ENCODE measurements at regions not wholly inside any gene's neighbourhood (a gene's known extent, or its start where the extent isn't known, plus 50 kb on each side); places are given as distances from the start of the nearest gene placed in this dataset.
A peak's percentile ranks its signal among the peaks of the same experiment; 100 is the strongest.
"Not testable (repeated sequence)": the region's sequence is repeated elsewhere in the genome, so short reads cannot be mapped to it uniquely, and the experiment has no call there.

DNA sequence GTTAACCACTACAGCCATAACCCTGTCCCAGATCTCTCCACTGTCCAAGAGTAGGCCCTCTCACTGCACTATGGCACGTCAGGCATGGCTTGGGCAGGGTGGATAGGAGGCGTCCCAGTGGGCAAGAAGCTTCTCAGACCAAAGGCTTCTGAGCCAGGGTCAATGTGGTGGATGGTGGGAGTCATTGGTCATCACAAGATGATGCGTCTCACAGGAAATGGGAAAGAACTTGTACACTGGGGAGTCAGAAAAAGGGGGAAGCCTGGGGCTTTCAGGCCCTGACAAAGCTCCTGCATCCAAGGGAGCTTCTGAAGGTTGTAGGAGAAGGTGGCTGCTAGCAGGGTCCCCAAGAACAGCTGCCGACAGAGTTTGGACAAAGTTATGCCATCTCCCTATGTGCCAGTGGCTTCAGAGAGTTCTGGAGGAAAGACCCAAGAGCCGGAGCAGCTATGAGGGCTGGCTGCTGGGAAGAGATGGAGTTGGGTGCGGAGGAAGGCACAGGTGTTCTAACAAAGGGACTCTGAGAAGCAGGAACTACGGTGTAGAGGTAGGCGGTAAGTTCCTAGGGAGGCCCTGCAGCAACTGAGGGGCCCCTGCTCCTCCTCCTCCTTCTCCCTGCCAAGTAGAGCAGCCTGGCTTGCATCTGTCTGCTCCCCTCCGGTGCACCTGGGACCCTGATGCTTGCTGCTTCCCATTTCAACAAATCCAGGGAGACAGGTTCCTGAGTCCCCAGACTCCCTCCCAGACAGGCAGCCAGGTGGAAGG, 81.1 kb downstream of the ARL6IP4 start:
- DNase-seq (ENCODE audit: low spot score) = peak; percentile 38

DNA sequence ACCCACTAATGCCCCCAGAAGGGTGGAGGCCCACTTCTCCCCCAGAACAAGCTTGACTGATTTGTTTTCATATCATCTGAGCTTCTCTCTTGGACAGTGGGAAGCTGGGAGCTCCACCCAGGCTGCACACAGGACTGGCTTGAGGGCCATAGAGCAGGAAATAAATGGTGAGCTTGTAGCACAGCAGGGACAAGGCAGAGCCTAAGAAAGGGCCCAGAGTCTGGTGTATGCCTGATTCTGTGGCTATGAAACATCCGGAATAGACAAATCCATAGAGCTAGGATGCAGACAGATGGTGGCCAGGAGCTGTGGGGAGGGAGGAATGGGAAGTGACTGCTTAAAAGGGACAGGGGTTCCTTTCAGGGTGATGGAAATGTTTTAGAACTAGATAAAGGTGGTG, 79.0 kb downstream of the ARL6IP4 start:
- no peak for DNase-seq (ENCODE audit: low spot score)

GRCh38 chr12:123058980-123059379, 78.5 kb downstream of the ARL6IP4 start:
- DNase-seq (ENCODE audit: low spot score) = no peak

GRCh38 chr12:123058481-123058880, 78.0 kb downstream of the ARL6IP4 start:
- DNase-seq (ENCODE audit: low spot score) = no peak

DNA sequence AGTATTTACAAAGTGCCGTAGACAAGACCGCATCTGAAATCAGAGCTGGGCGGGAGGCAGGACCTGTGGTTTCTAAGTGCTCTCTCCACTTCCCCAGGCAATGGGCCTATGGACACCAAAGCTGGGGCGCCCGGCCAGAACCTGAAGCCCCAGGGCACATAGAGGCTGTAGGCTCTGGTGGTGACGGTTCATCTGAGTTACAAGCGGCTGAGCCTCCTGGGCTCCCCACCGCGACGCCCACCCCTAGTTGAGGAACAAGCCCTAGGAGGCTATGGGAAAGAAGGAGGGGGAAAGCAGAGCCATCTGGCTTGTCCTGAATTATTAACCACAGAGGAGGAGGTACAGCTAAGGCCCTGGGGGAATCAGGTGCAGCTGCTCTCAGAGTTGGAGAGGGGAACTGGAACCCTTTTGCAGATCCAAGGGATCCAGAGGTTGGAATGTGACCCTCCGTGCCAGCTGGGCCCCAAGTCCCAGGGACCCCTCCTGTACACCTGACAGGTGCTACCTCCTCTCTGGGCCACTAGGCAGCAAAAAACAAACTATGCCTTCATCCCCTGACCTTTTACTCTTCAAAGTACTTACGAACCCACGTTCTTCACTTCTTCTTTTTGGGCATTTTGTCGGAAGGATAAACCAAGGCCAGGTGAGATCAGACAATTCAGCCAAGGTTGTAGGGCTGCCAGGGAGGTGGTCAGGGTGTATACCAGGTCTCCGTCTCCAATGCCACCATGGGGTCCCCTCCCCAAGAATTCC, 77.2 kb downstream of the ARL6IP4 start:
- DNase-seq (ENCODE audit: low spot score) = no peak

DNA sequence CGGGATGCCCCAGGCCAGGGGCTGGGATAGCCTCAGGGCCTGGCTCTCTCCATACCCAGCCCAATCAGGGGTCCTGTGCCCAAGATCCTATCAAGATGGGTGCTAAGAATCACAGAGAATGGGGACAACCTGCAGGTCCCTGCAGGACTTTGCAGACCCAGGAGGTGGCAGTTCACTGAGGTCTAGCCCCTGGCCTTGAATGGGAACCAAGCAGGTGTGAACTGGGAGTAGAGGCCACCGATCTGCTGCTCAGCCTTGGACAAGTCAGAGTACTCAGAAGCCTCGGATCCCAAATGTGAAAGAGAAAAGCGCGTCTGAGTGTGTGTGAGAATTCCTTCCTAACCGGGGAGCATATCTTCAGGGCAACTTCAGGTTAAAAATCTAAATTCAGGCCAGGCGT, 76.2 kb downstream of the ARL6IP4 start:
- DNase-seq (ENCODE audit: low spot score) = no peak

GRCh38 chr12:123056053-123056452, 75.6 kb downstream of the ARL6IP4 start:
- no peak for DNase-seq (ENCODE audit: low spot score)

GRCh38 chr12:123055281-123055766, 74.8 kb downstream of the ARL6IP4 start:
- no peak for DNase-seq (ENCODE audit: low spot score)

DNA sequence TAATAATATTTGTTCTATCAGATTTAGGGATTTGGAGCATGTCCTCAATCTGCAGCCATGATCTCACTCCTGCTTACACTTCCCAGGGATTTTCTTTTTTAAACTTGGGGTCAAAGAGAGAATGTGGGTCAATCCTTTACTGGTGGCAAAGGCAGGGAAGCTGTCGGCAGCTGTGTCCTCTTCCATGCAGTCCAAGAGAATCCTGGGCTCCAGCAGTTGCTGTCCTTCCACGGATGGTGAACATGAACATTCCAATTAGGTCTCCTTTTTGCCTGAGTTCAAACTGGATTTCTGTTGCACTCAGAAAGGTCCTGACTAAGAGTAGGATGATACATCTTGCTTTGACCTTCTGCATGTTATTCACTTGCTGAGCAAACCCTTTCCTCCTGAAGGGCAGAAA, 73.9 kb downstream of the ARL6IP4 start:
- DNase-seq (ENCODE audit: low spot score) = no peak

DNA sequence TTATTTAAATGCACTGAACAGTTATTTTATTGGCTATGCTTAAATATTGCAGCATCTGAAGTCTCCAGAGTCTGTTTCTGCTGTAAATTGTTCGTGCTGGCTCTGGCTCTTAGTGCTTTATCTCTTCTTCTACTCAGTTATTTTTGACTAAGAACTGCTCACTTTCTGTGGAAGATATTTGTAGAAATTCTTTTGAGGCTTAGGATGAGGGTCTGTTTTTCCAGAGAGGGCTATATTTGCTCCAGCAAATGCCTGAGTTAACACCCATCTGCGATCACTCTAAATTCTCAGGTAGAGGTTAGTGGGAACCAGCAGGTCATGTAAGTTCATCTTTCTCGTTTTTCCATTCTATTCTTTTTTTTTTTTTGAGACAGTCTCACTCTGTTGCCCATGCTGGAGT, 71.1 kb downstream of the ARL6IP4 start:
- no peak for DNase-seq (ENCODE audit: low spot score)

DNA sequence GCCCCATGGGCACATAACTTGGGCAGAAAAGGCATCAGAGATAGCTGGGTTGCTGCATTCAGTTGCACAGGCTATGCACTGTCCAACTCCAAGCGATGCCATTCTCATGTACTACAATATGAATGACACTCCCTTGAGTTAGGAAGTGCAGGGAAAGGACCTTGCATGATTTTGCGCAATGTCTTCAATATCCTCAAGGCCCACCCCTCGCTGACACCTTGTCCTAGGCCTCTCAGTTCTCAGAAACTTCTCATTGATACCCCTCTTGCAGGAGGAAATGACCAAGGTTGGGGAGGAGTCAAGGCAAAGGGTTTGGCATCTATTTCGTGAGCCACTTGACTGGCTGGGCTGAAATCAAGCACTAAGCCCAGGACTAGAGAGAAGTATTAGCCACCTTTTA, 70.4 kb downstream of the ARL6IP4 start:
- DNase-seq (ENCODE audit: low spot score) = no peak

- DNase-seq (ENCODE audit: low spot score) = no peak
Measured at GRCh38 chr12:123050331-123050831, 69.9 kb downstream of the ARL6IP4 start.

DNA sequence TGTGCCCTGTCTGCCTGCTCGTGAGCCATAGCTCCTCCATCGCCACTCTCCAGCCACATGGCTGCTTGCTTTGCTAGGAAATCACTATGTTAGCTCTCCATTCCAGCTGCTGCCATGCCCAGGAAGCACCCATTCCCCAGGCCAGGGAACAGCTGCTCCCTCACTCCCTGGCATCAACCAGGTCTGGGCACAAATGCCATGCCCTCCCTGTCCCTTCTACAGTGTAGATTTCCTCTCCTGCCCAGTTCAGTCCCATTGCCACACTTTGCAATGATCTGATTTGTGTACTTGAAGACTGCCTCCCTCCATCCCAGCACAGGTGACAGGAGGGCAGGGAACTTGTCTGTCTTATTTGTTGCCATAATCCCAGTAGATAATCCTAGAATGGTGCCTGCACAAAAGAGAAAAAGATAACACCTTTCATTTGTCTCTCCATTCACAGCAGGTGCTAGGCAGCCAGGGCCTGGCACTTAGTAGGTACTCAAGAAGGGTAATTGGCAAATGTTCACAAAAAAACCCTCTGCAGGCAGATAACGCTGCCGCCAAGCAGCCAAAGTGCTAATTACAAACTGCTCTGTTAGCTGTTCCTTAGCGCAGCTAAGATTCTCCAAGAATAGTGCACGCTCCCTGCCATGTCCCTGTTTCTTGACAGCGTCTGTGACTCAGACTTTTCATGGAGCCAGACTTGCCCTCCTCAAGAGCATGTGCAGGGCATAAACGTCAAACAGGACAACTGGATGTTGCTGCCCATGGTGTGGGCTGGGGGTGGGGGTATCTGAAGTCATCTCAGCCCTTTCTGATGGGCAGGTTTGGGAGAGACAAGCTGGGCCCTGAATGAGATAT, 69.1 kb downstream of the ARL6IP4 start:
- no peak for DNase-seq (ENCODE audit: low spot score)

DNA sequence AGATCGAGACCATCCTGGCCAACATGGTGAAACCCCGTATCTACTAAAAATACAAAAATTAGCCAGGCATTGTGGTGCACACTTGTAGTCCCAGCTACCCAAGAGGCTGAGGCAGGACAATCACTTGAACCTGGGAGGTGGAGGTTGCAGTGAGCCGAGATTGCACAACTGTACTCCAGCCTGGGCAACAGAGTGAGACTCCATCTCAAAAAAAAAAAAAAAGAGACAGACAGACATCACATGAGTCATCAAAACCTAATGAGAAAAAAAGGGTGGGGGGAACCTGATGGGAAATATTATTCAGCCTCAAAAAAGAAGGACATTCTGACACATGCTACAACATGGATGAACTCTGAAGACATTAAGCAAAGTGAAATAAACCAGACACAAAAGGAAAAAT, 67.4 kb downstream of the ARL6IP4 start:
- DNase-seq (ENCODE audit: low spot score) = not testable (repeated sequence)

DNA sequence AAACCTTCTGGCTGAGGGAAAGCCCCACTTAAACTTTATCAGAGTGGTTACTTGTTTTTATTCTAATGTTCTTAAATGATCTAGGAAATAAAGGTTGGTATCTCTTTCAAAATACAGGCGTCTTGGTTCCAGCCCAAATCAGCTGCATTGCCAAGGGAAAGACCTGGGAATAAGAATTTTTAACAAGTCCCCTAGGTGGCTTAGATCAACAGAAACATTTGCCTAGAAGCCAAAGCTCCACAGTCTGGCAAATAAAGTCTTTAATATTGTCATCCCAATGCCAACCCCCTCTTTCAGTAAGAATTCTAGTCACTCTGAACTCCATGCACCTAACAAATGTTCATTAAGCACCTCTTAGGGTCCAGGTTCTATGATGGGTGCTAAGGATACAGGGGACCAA, 66.8 kb downstream of the ARL6IP4 start:
- no peak for DNase-seq (ENCODE audit: low spot score)

GRCh38 chr12:123046431-123046830, 66.0 kb downstream of the ARL6IP4 start:
- DNase-seq (ENCODE audit: low spot score) = no peak

DNA sequence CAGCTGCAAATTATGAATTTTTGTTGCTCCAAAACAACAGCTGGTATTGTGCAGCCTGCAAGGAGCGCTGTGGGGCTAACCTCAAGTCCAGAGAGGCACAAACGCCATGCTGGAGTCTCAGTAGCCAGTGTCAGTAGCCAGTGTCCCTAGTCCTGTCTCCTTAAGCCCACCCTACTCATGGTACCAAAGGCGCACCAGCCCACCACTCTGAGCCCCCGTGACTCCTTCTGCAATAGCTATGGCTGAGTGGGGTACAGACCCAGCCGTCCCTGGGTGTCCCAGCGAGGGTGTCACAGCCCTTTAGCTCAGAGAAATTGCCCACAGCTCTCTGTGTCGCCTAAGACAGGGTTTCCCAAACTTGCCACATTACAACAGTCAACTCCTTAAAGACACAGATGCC, 65.2 kb downstream of the ARL6IP4 start:
- no peak for DNase-seq (ENCODE audit: low spot score)

GRCh38 chr12:123044351-123044750, 63.9 kb downstream of the ARL6IP4 start:
- no peak for DNase-seq (ENCODE audit: low spot score)

DNA sequence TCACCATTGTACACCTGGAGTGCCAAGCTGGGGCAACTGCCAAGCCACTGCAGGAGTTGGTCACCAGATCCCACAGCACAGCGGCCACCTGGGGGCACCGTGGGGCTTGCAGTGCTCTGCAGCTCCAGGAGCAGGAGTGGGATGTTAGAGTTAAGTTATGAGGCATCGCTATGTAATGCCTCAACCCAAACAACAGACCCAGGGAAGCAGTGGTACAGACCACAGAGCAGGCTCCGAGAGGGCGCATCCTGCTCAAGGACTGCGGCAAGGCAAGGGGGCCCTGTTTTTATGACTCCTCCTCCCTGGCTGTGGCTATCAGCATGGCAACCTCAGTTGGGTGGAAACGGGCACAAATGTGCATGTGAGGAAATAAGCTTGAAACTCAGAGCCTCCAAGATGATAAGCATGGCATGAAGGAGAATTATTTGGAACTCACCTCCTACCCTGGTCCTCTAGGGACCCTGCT, 63.1 kb downstream of the ARL6IP4 start:
- DNase-seq (ENCODE audit: low spot score) = peak; percentile 87

- DNase-seq (ENCODE audit: low spot score) = no peak
Measured at GRCh38 chr12:123042833-123043232, 62.4 kb downstream of the ARL6IP4 start.

- no peak for DNase-seq (ENCODE audit: low spot score)
Measured at GRCh38 chr12:123041811-123042655, 61.6 kb downstream of the ARL6IP4 start.
